ENCODE measurements at regions not wholly inside any gene's neighbourhood (a gene's known extent, or its start where the extent isn't known, plus 50 kb on each side); places are given as distances from the start of the nearest gene placed in this dataset.

DNA sequence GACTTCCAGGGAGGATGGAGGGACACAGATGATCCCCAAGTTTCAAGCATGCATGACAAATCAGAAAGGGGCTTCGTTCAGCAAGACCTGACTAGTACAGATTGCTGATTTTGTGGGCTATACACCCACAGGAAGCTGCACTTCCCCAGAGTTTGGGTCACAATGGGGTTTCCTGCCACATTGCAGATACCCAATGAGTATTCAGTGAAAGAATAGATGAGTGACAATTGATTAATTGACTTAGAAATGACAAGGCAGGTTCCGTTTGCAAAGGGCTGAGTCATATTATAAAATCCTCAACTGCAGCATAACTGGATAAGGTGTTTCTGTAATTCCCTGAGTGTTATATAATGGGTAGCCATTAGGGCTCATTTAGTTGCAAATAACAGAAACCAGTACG lies 146.6 kb upstream of the TBL1X start:
- no peak for DNase-seq

DNA sequence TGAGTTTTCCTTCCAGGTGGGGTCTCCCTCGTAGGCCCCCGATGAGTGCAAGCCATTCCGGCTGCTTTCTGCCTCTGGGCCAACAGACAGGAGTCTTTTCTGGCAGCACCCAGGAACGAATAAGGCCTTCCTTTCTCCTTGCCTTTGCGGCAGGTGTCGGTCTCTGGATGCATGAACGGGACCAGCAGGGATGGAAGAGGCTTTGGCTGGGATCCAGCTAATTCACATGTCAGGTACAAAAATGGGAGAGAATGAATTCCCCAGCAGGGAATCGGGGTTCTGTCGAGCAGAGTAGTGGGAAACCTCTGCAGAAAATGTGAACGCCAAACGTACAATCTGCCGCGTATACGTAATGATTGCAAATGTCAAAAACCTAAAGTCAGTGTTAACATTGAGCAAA lies 146.1 kb upstream of the TBL1X start:
- no peak for DNase-seq

DNA sequence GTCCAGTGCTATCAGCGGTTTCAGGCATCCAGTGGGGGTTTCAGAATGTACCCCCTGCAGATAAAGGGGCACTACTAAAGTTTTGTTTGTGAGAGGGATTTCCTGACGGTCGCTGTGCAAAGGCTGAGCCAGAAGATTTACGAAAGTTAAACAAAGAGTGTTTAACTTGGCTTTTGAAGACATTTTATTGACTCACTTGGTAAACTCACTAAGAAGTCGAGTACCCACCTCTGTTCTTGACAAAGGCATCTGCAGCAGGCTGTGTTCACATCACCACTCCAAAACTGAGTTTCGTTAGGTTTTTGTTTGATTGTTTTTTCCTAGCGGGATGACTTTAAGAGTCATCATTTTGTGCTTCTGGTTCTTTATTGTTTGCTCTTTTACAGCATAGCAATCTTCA lies 143.9 kb upstream of the TBL1X start:
- DNase-seq = no peak

DNA sequence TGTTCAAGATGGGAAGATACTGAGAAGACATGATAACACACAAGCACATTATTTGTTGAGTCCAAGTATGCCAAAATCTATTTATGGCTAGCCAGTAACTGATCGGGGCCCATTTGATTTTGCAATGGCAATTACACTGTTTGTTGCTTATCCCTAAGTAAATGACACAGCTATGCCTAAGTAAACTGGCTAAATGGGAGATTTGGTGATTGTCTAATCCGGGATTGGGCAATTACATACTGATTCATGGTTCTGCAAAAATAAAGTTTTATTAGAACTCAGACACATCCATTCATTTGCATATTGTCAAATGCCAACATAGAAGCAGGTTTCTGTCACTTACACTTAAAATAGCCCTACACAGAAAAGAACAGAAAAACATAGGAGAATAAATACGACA lies 140.2 kb upstream of the TBL1X start:
- DNase-seq = no peak

DNA sequence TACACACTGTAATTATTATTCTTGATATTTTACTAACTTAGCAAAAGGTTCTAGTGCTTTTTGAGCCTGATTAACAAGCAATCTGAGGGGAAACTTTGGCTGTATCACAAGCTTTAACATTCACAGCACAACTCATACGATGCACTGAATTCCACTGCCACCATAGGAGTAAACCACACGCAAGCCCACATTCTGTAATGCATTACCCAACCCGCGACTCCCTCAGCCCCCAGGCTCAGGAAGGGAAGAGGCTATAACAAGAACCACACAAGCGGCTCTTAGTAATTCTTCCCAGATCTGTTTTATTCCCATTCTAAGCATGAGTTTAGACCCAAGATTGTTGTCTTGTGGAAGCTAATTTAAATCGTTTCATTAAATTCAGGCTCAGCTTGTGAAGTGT lies 138.5 kb upstream of the TBL1X start:
- no peak for DNase-seq

DNA sequence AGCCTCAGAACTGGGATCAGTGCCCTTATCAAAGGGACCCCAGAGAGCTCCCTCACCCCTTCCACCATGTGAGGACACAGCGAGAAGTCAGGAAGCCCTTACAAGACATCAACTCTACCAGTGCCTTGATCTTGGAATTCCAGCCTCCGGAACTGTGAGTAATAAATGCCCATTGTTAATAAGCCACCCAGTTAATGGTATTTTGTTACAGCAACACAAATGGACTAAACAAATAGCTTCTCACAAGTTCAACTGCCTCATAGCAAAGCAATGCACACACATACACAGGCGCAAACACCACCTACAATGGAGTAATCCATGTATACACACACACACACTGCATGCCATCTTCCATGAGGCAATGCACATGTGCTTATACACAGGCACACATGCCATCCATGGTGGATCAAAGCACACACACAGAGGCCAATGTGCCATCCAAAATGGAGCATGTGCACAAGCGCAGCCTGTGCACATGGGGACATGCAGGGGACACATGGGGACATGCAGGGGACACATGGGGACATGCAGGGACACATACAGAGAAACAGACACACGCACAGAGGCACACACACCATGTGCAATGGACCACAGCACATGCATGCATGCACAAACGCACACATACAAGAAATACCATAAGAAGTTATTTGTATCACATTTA lies 137.6 kb upstream of the TBL1X start:
- DNase-seq = no peak

DNA sequence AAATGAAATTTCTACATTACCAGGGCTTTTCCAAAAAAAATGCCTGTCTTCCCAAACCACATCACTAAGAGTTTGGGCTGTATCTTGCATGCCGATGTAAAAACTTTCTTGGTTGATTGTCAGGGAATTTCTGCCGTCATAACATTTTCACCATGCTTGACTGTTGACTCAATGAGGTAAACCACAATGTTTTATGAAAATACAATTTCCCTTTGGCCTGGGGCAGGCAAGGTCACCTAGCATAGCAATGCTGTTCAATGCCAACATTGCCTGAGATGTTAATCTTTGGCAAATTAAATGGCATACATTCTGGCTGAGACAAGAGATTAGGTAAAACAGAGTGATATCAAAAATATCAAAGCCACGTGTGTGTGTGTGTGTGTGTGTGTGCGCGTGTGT lies 137.1 kb upstream of the TBL1X start:
- no peak for DNase-seq

DNA sequence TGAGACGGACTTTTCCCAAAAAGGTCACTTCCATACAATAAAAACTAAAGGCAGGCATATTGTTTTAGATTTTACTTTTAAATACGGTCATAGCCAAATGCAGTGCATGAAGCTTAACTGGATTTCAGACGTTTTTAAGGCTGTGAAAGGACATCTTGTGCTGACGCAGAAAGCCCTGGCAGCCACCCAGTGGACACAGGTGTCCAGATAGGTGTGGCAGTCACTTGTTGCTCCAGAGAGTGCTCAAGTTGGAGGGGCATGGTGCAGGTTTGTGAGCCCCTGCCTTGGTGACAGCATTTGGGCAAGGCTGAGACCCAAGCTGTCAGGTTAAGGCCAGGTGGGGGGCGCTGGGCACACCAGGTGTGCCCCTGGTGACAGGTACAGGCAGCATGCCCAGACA lies 135.8 kb upstream of the TBL1X start:
- DNase-seq = no peak

DNA sequence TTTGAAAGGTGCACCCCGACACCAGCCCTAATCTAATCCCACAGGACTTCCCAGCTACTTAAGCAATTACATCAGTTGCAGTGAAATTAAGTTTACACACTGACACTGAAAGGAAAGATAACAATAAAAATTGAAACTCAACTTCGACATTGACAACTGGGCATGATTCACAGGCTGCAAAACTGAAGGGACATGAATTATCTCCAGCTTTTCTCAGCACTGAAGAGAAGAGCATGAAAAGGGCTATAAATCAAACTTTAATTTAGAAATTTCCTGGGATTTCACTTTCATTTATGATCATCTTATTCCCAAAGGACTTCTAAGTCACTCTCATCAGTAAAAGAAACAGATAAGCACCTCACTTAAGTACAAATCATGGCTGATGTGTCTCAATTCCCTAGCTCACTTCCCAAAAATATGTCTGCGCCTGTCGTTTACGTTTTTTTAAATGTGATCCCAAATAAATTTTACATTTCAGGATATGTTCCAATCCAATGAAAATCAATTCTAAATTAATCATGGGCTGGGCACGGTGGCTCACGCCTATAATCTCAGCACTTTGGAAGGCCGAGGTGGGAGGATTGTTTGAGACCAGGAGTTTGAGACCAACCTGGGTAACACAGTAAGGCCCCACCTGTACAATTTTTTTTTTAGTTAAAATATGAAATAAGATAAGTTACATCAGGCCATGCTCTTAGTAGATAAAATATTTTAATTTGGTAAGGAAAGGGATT lies 134.4 kb upstream of the TBL1X start:
- DNase-seq = no peak

DNA sequence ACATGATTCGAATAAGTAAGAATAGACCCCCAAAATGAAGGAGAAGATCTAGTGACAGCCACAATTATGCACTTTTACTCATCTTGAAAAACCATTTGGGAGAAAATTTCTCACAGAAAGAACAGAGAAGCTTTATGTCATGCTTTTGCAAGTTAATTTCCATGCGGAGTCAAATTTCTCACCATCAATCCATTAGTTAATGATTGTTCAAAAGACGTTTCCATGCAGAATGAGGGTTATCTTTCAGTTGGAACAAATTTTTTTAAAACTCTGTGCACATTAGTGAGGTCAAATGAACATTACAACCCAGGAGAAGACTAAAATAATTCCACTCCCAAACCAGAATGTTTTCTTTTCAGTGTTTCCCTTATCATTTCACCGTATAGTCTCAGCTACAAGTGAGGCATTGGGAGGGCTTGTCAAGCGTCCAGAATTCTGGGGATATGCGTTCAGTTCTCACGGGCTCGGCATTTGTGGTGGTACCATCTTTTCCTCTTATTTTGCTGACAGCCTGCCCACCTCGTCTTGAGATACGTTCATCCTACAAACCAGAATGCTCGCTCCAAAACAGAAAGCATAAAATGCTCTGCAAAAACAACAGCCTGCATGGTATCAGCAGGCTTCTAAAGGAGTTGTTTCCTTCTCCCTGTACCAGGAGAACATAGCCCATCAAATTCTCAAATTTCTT lies 130.8 kb upstream of the TBL1X start:
- no peak for DNase-seq

DNA sequence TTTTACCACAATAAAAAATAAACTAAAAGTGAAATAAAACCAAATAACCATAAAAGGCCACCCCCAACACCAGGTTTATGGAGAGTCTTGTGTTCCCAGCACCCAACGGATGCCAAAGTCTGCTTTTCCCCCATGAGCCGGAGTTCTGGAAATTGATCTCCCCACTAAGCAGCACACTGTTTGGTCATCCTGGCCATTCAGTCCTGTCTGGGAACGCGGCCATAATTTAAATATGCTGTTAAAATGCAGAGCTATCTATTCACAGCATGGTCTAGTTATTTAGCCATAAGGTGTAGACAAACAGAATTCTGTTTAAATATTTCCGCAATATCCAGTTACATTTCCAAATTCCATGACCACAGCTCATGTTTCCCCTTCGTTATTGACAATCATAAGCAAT lies 129.6 kb upstream of the TBL1X start:
- no peak for DNase-seq

DNA sequence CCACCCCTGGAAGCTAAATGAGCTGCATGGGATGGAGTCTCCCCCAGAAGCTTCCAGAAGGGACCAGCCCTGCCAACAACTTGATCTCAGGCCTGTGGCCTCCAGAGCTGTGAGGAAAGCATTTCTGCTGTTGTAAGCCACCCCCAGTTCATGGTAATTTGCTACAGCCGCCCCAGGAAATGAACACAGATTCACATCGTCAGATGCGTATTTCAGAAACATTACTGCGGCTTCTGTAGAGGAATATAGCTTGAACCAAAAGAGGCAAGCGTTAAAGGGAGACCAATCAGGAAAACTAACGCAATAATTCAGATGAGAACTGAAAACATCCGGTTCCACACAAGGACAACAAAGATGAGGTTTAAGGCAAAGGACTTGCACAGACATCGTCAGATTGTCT lies 128.4 kb upstream of the TBL1X start:
- DNase-seq = no peak

DNA sequence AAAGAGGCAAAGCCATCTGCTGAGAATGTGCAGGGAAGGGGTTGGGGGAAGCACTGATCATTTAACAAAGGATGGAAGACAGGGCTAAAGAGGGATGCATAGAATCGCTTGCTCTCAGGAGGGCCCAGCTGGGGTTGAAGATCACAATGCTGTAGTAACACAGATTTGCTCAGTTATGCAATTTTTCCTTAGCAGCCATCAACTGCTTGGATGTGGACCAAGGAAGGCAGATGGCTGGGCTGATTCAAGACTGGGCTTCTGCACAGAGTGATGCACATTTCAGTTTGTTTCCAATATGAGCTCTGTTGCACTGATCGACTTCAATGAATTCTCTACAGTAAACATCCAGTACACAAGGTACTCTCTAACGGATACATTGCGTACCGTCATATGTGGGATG lies 127.8 kb upstream of the TBL1X start:
- no peak for DNase-seq

DNA sequence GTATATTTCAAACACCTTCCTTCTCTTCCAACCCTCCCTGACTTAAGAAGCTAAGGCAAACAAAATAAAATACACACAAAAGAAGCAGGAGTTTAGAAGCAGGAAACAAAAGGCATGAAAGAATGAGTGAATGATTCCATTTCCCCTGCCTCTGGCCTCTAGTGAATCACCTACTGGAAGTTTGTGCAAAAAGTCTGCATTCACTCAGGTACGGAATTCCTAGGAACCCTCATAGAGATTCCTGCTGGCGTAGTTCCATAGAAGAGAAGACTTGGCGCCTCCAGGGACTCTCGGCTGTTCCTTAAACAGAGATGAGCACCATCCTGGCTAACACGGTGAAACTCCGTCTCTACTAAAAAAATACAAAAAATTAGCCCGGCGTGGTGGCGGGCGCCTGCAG lies 125.9 kb upstream of the TBL1X start:
- DNase-seq = no peak

DNA sequence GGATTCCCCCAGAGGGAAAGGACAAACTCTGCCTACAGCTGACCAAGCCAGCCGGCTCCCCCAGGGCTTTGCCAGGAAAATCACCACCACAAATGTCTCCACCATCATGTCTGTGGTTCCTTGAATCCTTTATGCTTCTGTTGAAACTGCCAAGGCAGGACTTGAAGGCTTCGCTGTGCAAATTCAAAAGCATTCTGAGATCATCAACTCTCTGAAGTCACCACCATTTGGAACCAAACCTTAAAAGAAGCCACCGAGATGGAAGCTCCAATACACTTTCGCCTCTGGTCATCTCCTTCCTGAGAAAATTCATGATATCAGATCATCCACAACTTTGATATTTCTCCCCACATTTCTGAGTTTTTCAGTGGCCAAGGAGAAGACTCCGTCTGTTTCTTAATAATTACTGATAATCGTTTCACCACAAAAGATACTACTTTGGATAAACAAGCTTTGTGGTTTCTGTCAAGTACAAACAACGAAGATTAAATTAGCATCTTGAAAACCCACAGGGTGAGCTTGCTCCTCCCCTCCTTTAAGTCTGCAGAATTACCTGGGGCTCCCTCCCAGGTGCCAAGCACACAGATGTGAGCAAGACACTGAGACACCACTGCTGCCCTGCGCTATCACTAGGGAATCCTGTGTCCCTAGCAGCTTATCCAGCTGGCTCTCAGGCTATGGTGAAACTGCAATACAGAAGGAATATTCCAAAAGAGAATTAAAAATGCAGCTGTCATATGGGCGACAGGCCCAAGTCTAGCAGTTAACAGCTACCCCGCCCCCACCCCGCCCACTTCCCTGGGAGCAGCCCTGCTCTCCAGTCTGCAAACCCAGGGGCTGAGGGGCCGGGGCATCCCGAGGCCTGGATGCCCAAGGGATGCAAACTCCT lies 125.0 kb upstream of the TBL1X start:
- peak; percentile 25 for DNase-seq

DNA sequence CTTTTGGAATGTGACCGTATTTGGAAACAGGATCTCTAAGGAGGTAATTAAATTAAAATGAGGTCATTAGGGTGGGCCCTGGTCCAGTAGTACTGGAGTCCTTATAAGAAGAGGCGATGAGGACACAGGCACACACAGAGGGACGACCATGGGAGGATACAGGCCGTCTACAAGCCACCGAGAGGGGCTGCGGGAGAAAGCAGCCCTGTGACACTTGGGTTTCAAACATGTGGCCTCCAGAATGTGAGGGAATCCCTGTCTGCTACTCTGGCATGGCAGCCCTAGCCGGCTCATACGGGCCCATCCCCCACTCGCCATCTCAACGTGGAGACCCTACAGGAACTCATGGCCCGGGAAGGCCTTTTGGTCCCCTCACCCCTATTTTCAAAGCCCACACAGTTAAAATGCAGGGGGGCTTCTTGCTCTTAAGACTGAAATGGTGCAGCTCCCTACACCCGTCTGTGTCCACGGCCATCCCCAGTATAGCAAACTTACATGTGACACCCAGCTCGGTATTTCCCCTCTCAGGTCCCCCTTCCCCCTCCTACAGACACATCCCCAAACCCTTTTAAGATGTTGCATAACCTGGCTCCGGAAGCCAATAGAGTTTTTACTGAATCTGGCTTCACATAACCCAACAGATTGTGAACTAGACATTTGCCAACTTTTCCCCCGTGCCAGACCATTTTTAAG lies 124.1 kb upstream of the TBL1X start:
- DNase-seq = peak; percentile 47

DNA sequence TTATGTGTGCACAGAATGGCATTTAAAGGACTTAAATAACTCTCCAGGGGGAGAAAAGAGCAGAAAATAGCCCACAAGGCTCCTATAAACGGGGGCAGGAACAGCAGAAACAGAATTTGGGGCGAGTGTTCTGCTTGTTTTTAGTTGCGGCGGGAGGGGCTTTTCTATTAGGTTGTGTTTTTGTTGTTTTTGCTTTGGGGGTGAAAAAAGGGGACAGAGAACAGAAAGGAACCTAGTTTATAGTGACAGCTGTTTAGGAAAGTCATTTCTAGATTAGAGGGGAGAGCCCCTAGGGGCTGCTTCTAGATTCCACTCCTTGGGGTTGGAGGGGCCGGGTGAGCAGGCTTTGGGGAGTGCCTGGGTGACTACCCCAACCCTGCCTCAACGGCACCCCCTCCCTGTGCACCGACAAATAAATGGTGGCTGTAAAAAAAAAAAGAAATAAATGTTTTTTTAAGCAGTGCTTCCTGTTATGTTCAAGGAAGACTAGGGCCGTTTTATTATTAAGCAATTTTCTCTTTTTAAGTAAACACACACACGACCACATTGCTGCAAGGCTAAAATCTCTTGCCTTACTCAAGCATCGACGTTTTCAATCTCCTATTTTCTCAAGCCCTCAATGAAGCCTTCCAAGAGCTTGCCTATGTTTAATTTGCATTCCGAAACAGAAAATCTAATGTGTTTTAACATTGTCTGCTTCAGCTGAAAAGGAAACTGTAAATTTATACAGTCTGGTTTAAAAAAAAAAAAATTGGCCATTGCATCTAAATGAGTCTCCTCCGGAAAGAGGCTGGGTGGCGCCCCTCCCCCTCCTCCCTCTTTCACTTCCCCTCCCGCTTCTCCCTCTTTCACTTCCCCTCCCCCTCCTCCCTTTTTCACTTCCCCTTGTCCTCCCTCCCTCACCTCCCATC lies 123.3 kb upstream of the TBL1X start:
- peak; percentile 76 for DNase-seq

DNA sequence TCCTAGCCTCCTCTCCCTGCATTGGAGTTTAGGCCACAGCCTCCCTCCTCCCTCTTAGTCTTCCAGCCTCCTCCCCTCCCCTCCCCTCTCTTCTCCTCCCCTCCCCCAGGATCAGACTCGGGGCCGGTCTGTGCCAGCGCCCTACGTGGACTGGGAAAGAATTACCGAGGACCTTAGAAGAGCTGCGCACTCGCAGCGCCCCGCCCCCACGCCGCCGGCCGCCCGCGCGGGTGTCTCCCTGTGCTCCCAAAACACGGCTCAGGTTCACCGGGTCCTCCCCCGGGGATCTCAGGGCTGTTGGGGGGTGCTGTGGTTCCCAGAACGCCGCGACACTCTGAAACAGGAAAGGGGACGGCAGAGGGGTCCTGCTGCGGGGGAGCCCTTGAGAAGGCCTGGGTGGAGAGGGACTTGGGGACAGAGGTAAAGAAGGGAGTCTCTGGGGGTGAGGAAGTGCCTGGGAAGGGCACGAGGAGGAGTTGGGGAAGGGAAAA lies 122.3 kb upstream of the TBL1X start:
- DNase-seq = peak; percentile 91

DNA sequence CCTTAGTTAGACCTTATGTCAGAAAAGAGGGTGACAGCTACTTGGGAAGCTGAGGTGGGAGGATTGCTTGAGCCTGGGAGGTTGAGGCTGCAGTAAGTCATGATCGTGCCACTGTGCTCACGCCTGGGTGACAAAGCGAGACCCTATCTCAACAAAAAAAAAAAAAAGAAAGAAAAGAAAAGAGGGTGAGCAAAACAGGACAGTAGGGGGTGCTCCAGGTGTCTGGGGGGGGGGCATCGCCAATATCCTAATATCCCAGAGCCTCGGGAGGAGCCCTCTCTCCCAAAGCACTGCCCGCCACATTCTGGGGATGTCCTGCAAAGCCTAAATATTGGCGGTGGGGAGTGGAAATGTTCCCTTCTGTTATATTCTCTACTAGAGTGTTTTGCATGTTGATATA lies 120.9 kb upstream of the TBL1X start:
- DNase-seq = no peak

DNA sequence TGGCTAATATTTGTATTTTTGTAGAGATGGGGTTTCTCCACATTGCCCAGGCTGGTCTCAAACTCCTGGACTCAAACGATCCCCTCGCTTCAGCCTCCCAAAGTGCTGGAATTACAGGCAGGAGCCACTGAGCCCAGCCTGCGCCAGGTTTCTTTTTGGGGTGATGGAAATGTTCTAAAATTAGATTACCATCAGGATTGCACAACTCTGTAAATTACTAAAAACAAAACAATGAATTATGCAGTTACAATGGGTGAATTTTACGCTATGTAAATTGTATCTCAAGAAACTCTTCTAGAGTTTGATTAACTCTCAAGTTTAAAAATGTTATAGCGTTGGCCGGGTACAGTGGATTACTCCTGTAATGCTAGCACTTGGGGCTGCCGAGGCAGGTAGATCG lies 118.9 kb upstream of the TBL1X start:
- no peak for DNase-seq

Data from OCI-M1 (cell line).